GM12873 (cell line): ENCODE measurements at regions not wholly inside any gene's neighbourhood (a gene's known extent, or its start where the extent isn't known, plus 50 kb on each side); places are given as distances from the start of the nearest gene placed in this dataset.

Experiments
- TF ChIP-seq, protein P1 (sequence below): IDR thresholded peaks from 2 replicates; pipeline ENCODE4 v1.5.1; 2012; ENCODE audit warnings: low read depth, mild to moderate bottlenecking, moderate library complexity, low read length, control low read depth; ENCODE audit not compliant: insufficient read depth; ENCODE audit errors: missing control alignments

DNA sequence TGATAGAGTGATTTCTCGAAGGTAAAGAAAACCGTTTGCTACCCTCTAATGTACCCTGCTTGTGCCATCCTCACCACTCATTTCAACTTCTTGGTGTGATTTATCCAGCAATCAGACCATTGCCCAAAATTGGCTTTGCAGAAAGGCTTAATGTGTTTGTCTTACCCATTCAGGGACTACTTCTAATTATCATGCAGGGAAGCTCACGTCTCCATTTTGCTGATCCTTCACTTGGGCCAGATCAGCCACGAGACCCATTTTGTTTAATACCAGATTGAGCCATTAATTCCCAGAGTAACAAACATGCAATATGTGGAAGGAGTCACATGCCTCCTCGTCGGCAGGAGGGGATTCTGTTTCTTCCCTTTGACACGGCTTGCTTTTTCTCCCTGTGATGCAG is 51.1 kb upstream of the CRY1 start:
- TF ChIP-seq, protein P1, sequence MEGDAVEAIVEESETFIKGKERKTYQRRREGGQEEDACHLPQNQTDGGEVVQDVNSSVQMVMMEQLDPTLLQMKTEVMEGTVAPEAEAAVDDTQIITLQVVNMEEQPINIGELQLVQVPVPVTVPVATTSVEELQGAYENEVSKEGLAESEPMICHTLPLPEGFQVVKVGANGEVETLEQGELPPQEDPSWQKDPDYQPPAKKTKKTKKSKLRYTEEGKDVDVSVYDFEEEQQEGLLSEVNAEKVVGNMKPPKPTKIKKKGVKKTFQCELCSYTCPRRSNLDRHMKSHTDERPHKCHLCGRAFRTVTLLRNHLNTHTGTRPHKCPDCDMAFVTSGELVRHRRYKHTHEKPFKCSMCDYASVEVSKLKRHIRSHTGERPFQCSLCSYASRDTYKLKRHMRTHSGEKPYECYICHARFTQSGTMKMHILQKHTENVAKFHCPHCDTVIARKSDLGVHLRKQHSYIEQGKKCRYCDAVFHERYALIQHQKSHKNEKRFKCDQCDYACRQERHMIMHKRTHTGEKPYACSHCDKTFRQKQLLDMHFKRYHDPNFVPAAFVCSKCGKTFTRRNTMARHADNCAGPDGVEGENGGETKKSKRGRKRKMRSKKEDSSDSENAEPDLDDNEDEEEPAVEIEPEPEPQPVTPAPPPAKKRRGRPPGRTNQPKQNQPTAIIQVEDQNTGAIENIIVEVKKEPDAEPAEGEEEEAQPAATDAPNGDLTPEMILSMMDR = no peak

DNA sequence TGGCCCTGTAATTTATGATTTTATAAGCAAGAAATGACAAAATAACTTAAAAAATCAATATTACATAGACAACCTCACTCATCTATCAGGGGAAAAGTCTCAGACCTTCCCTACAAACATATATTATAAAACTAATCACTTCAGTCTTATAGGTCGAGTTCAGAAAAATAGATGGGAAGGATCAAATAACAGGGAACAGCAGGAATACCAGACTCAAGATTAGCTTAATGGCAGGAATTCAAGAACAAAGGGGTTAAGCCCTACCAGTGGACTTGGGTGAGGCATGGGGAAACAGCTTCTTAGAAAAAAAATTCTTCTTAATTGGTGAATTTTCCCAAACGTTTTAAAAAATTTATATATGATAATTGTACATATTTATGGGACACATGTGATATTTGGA is 51.6 kb upstream of the CRY1 start:
- TF ChIP-seq, protein P1 = no peak

DNA sequence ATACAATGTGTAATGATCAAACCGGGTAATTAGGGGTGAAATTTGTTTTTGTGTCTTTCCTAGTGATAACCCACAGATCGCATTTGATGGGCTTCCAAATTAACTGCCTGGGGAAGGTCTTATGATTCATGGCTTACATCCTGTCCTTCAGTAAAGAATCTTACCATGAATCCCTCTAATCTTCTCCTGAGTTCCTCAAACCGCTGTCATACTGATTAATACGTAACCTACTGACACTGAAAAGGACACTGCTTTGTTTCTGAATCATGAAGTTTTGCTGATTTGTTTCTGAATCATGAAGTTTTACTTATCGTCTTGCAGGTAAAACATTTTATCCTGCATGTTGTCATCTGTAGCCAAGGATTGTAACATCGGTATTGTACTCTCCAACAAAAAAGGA is 52.0 kb upstream of the CRY1 start:
- TF ChIP-seq, protein P1 = no peak

DNA sequence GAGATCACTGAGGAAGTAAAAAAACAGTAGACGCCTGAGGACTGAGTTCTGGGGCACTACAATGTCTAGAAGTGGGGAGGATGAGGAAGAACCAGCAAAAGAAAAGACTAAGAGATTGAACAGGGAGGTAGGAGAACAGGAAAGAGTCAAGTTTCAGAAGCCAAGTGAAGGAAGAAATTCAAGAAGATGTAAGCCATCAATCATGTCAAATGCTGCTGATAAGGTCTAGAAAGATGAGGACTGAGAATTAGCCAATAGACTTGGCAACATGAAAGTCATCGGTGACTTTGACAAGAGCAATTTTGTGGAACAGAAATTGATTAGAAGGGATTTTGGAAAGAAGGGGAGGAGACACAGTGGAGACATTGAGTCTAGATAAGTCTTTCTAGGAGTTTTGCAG is 54.8 kb upstream of the CRY1 start:
- TF ChIP-seq, protein P1 = no peak

DNA sequence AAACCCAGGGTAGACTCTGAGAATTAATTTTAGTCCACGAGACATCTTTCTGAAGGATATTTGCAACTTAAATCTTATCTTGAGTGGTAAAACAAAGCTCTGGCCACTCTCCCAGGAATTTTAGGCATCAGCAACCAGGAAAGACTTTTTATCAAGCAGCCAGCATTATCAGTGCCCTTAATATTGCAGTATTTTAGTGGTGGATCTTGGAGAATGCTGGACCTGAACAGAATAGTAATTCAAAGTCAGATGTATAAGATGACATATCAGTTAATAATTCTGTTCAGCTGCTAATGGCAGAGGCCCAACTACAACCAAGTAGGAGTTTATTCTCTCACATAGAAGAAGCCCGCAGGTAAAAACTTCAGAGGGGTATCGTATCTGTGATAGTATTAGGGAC is 59.0 kb upstream of the CRY1 start:
- TF ChIP-seq, protein P1 = no peak

DNA sequence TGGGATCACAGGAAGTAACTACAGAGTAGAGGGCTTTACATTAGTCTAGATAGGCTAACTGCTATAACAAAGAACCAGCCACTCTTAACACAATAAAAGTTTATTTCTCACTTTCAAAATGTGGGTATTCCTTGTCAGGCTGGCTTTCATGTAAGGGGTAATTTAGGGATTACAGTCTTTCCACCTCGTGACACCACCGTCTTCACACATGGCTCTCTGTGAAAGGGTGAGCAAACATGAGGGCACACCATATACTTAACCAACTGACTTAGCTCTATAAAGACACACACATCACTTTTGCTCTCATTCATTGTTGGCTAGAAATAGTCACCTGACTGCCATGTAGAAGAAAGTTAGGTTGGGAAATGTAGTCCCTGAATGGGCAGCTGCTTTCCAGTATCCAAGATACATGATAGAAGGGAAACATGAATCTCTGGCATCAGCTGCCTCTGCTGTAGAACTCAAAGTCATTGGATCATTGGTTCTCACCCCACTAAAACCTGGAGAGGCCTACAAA is 66.1 kb upstream of the CRY1 start:
- TF ChIP-seq, protein P1 = no peak

DNA sequence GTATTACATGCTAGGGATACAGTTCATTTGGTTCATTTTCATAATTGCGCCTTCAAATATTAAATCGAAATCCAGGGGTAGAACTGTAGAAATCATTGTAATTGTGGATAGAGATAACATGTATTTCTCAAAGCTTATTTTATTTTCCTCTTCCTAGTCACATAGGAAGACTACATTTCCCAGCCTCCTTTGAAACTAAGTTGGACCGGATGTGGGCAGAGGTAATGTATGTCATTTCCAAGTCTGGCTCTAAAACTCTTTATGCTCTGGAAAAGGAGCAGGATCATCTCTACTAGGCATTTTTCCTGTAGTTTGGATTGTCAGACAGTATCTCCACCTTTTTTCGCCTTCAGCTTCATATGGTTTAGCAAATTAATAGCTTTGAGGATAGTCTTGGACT is 70.1 kb upstream of the CRY1 start:
- TF ChIP-seq, protein P1 = no peak
